Suprapubic skin (tissue), 4 donors: ENCODE measurements at regions not wholly inside any gene's neighbourhood (a gene's known extent, or its start where the extent isn't known, plus 50 kb on each side); places are given as distances from the start of the nearest gene placed in this dataset.
A peak's percentile ranks its signal among the peaks of the same experiment; 100 is the strongest.

Experiments
- DNase-seq, 2 donors: peaks; one replicate each; pipeline ENCODE4 v3.0.0-alpha.2; 2019; ENCODE audit warnings: low spot score in 2 of 2
- H3K27ac ChIP-seq: fragments of 200-600 bp; sonication (generic); one replicate; pipeline ENCODE4 v1.5.1; 2019
- H3K27me3 ChIP-seq: fragments of 200-600 bp; sonication (generic); one replicate; pipeline ENCODE4 v1.5.1; 2019
- H3K36me3 ChIP-seq: fragments of 200-600 bp; sonication (generic); one replicate; pipeline ENCODE4 v1.5.1; 2019
- H3K4me1 ChIP-seq: fragments of 200-600 bp; sonication (generic); one replicate; pipeline ENCODE4 v1.5.1; 2019
- H3K4me3 ChIP-seq: fragments of 200-600 bp; sonication (generic); one replicate; pipeline ENCODE4 v1.5.1; 2019; ENCODE audit warnings: mild to moderate bottlenecking
- H3K9me3 ChIP-seq: fragments of 200-600 bp; sonication (generic); one replicate; pipeline ENCODE4 v1.5.1; 2019
- EP300 ChIP-seq: sonication (generic); formaldehyde crosslinking; IDR thresholded peaks from one replicate; pipeline ENCODE4 v1.6.1; 2017; ENCODE audit warnings: antibody characterized with exemption
- POLR2A ChIP-seq, 2 donors: fragments of 450-650 bp; IDR thresholded peaks; one replicate each; pipeline ENCODE4 v1.6.1; 2017; ENCODE audit warnings: antibody characterized with exemption in 2 of 2, mild to moderate bottlenecking in 2 of 2, moderate library complexity in 2 of 2
- POLR2AphosphoS5 ChIP-seq, 3 donors: sonication (generic); formaldehyde crosslinking; IDR thresholded peaks; one replicate each; pipeline ENCODE4 v1.6.1; 2017; ENCODE audit warnings: antibody characterized with exemption in 3 of 3
- WGBS: methylation state at CpG from one replicate; pipeline ENCODE4 v1.1.5; 2018; 5-methylcytosine and 5-hydroxymethylcytosine counted together
- TF ChIP-seq, protein P1 (sequence below), 2 donors: fragments of 200-600 bp in 1 of 2; fragments of 450-650 bp in 1 of 2; sonication (generic) in 1 of 2; IDR thresholded peaks; one replicate each; pipeline ENCODE4 v1.5.1; 2016 to 2019; ENCODE audit warnings: antibody characterized with exemption in 2 of 2, mild to moderate bottlenecking in 1 of 2, moderate library complexity in 1 of 2

DNA sequence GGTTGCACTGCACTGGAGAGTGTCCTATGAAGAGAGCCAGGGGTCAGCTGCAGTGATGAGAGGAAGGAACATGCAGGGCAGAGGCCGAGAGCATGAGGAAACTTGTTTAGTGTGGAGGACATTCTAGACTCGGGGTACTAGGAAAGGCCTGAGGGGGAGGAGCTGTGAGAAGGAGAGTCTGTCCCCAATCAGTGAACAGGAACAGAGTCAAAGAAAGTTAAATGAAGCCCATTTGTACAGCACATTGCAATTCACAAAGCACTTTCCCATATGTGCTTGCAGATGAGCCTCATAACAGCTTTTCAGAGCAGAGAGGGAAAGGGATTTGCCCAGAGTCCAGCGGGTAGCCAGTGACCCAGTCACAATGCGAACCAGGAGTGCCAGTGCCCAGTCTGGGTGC, 83.4 kb downstream of the NAV1 start:
- Histone ChIP-seq H3K36me3 (peaks cover 5% of the 10 kb centered on the region), H3K4me1 (no peaks in the 10 kb centered on the region), H3K27me3 (no peaks in the 10 kb centered on the region), H3K27ac (no peak overlapping the region), H3K9me3 (no peaks in the 10 kb centered on the region), H3K4me3 (no peak overlapping the region)
- TF ChIP-seq EP300 (no peak), POLR2A (IDR thresholded peaks at IDR 0.05) (no peak), POLR2AphosphoS5 (IDR thresholded peaks at IDR 0.05) (no peak)
- TF ChIP-seq, protein P1, sequence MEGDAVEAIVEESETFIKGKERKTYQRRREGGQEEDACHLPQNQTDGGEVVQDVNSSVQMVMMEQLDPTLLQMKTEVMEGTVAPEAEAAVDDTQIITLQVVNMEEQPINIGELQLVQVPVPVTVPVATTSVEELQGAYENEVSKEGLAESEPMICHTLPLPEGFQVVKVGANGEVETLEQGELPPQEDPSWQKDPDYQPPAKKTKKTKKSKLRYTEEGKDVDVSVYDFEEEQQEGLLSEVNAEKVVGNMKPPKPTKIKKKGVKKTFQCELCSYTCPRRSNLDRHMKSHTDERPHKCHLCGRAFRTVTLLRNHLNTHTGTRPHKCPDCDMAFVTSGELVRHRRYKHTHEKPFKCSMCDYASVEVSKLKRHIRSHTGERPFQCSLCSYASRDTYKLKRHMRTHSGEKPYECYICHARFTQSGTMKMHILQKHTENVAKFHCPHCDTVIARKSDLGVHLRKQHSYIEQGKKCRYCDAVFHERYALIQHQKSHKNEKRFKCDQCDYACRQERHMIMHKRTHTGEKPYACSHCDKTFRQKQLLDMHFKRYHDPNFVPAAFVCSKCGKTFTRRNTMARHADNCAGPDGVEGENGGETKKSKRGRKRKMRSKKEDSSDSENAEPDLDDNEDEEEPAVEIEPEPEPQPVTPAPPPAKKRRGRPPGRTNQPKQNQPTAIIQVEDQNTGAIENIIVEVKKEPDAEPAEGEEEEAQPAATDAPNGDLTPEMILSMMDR (IDR thresholded peaks at IDR 0.05) = no peak
- no peak for DNase-seq
- WGBS = 60% methylated on average over 4 of the region's 4 CpGs

DNA sequence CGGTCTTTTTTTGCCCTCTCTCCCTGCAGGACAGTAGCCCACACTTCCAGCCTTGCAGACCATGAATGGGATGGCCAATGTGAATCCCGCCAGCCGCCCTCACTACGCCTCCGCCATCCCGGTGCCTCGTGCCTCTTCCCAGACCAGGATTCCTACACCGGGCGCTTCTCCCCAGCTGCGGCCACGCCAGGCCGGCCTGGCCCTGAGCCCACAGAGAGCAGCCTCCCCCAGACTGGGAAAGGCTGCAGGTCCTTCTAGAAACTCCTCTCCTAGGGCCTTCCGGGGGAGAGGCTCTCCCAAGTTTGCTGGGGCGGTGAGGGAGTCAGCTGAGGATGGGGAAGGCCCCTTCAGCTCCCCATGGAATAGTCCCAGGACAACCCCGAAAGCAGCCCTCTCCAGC, 83.9 kb downstream of the NAV1 start:
- Histone ChIP-seq H3K36me3 (peaks cover 5% of the 10 kb centered on the region), H3K9me3 (no peaks in the 10 kb centered on the region), H3K27me3 (no peaks in the 10 kb centered on the region), H3K4me3 (no peak overlapping the region), H3K27ac (no peak overlapping the region), H3K4me1 (no peaks in the 10 kb centered on the region)
- WGBS = 87% methylated on average over 14 of the region's 15 CpGs
- DNase-seq = no peak
- TF ChIP-seq, protein P1 (IDR thresholded peaks at IDR 0.05) = no peak
- TF ChIP-seq POLR2AphosphoS5 (IDR thresholded peaks at IDR 0.05) (no peak), EP300 (no peak), POLR2A (IDR thresholded peaks at IDR 0.05) (no peak)

DNA sequence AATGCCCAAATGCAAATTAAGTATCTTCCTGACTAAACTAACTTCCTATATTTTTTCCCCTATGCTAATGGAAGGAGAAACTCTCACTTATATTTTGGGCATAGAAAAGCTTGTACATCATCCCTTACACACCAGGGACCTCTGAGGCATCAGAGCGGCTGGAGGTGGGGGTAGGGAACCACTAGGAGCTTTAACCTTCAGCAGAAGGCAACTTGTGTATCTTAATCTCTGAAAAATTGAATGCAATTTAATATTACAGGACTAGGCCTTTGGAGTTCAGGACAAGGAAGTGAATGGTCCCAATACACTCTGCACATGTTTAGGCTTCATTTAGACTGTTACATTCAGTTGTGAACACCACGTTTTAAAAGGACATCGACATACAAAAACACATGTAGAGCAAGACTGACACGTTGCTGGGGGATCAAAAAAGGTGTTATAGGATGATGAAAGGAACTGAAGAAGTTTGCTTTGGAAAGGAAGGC, 85.9 kb downstream of the NAV1 start:
- H3K27me3 ChIP-seq = no peaks in the 10 kb centered on the region
- H3K36me3 ChIP-seq = peaks cover 5% of the 10 kb centered on the region
- no peak overlapping the region for H3K27ac ChIP-seq
- DNase-seq = no peak
- TF ChIP-seq POLR2AphosphoS5 (IDR thresholded peaks at IDR 0.05) = no peak
- TF ChIP-seq POLR2A (IDR thresholded peaks at IDR 0.05) = no peak
- TF ChIP-seq, protein P1 (IDR thresholded peaks at IDR 0.05) = no peak
- no peak for TF ChIP-seq EP300
- H3K4me3 ChIP-seq = no peak overlapping the region
- no peaks in the 10 kb centered on the region for H3K9me3 ChIP-seq
- H3K4me1 ChIP-seq = peaks cover 9% of the 10 kb centered on the region
- WGBS = 64% methylated on average over 4 of the region's 4 CpGs

DNA sequence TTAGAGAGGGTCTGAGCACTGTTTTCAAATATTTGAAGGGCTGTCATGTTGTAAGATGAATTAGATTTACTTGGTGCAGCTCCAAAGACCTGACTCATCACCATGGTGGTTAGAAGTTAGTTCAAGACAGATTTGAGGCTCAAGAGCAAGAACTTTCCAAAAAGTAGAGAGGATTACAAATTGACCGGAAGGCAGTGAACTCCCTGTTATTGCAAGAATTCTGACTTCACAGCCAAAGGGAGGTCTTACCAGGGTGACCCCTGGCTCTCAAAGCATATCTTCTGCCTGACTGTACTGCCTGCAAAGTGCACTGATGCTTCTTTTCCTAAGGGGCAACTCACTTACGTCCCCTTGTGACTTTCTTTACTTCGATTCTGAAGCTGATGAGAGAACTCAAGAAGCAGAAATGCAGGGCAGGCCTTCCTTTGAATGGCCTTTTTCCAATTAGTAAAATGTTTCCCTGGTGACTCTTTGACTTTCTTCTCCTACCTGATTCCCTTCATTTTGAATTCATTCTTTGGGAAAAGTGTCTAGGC, 86.4 kb downstream of the NAV1 start:
- Histone ChIP-seq H3K9me3 (no peaks in the 10 kb centered on the region), H3K4me1 (peaks cover 14% of the 10 kb centered on the region), H3K27ac (peak overlapping the region; percentile 64), H3K27me3 (no peaks in the 10 kb centered on the region), H3K36me3 (peaks cover 9% of the 10 kb centered on the region), H3K4me3 (no peak overlapping the region)
- TF ChIP-seq POLR2A (IDR thresholded peaks at IDR 0.05) = no peak
- TF ChIP-seq POLR2AphosphoS5 (IDR thresholded peaks at IDR 0.05) = peak in 1 of 3 donors; percentile 40
- TF ChIP-seq EP300 = no peak
- TF ChIP-seq, protein P1 (IDR thresholded peaks at IDR 0.05) = no peak
- 61% methylated on average over 3 of the region's 3 CpGs for WGBS
- no peak for DNase-seq

DNA sequence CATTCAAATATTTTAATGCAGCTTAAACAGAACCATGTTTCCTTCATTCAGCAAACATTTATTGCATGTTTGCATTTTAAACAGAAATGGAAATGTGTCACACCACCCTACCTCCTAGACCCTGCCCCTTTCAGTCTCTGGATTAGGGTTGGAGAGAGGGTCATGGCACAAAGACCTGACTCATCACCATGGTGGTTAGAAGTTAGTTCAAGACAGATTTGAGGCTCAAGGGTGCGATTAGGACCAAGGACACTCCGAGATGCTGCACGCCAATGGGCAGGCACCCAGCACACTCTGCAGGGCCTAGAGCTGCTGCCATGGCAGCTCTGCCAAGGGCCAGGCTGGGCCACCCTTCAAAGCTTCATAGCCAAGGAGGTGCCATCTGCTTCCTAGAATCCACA, 86.9 kb downstream of the NAV1 start:
- H3K36me3 ChIP-seq = peaks cover 9% of the 10 kb centered on the region
- peaks cover 18% of the 10 kb centered on the region for H3K4me1 ChIP-seq
- no peak for TF ChIP-seq POLR2AphosphoS5 (IDR thresholded peaks at IDR 0.05)
- no peak for TF ChIP-seq POLR2A (IDR thresholded peaks at IDR 0.05)
- TF ChIP-seq, protein P1 (IDR thresholded peaks at IDR 0.05) = no peak
- TF ChIP-seq EP300 = no peak
- no peaks in the 10 kb centered on the region for H3K27me3 ChIP-seq
- H3K4me3 ChIP-seq = no peak overlapping the region
- no peaks in the 10 kb centered on the region for H3K9me3 ChIP-seq
- 100% methylated on average over 3 of the region's 3 CpGs for WGBS
- no peak for DNase-seq
- peak overlapping the region; percentile 64 for H3K27ac ChIP-seq
